ENCODE measurements at regions not wholly inside any gene's neighbourhood (a gene's known extent, or its start where the extent isn't known, plus 50 kb on each side); places are given as distances from the start of the nearest gene placed in this dataset.
"Not testable (repeated sequence)": the region's sequence is repeated elsewhere in the genome, so short reads cannot be mapped to it uniquely, and the experiment has no call there.

- no peak for DNase-seq (ENCODE audit: low spot score)
Measured at GRCh38 chr14:83825843-83826242, 1704.1 kb upstream of the FLRT2 start.

- no peak for DNase-seq (ENCODE audit: low spot score)
Measured at GRCh38 chr14:83826838-83827237, 1703.1 kb upstream of the FLRT2 start.

- no peak for DNase-seq (ENCODE audit: low spot score)
Measured at GRCh38 chr14:83827383-83827782, 1702.6 kb upstream of the FLRT2 start.

GRCh38 chr14:83828406-83828805 lies 1701.5 kb upstream of the FLRT2 start:
- no peak for DNase-seq (ENCODE audit: low spot score)

GRCh38 chr14:83830316-83830715 lies 1699.6 kb upstream of the FLRT2 start:
- no peak for DNase-seq (ENCODE audit: low spot score)

- DNase-seq (ENCODE audit: low spot score), result no peak
Measured at GRCh38 chr14:83838226-83838625, 1691.7 kb upstream of the FLRT2 start.

- DNase-seq (ENCODE audit: low spot score), result no peak
Measured at GRCh38 chr14:83842547-83842946, 1687.4 kb upstream of the FLRT2 start.

- no peak for DNase-seq (ENCODE audit: low spot score)
Measured at GRCh38 chr14:83847102-83847501, 1682.8 kb upstream of the FLRT2 start.

- DNase-seq (ENCODE audit: low spot score), result no peak
Measured at GRCh38 chr14:83850092-83850491, 1679.9 kb upstream of the FLRT2 start.

- DNase-seq (ENCODE audit: low spot score), result no peak
Measured at GRCh38 chr14:83856334-83856733, 1673.6 kb upstream of the FLRT2 start.

- DNase-seq (ENCODE audit: low spot score), result no peak
Measured at GRCh38 chr14:83860631-83861155, 1669.3 kb upstream of the FLRT2 start.

GRCh38 chr14:83863042-83863774 lies 1666.7 kb upstream of the FLRT2 start:
- no peak for DNase-seq (ENCODE audit: low spot score)

GRCh38 chr14:83864106-83864505 lies 1665.8 kb upstream of the FLRT2 start:
- DNase-seq (ENCODE audit: low spot score), result no peak

- DNase-seq (ENCODE audit: low spot score), result no peak
Measured at GRCh38 chr14:83867566-83868225, 1662.2 kb upstream of the FLRT2 start.

GRCh38 chr14:83870546-83871270 lies 1659.2 kb upstream of the FLRT2 start:
- DNase-seq (ENCODE audit: low spot score), result no peak

- no peak for DNase-seq (ENCODE audit: low spot score)
Measured at GRCh38 chr14:83873669-83874068, 1656.3 kb upstream of the FLRT2 start.

- no peak for DNase-seq (ENCODE audit: low spot score)
Measured at GRCh38 chr14:83874662-83875061, 1655.3 kb upstream of the FLRT2 start.

- no peak for DNase-seq (ENCODE audit: low spot score)
Measured at GRCh38 chr14:83883732-83884131, 1646.2 kb upstream of the FLRT2 start.

GRCh38 chr14:83885837-83886293 lies 1644.1 kb upstream of the FLRT2 start:
- no peak for DNase-seq (ENCODE audit: low spot score)

- DNase-seq (ENCODE audit: low spot score), result no peak
Measured at GRCh38 chr14:83887866-83888265, 1642.1 kb upstream of the FLRT2 start.

GRCh38 chr14:83893447-83893846 lies 1636.5 kb upstream of the FLRT2 start:
- no peak for DNase-seq (ENCODE audit: low spot score)

GRCh38 chr14:83894568-83894967 lies 1635.4 kb upstream of the FLRT2 start:
- DNase-seq (ENCODE audit: low spot score), result no peak

GRCh38 chr14:83898558-83898957 lies 1631.4 kb upstream of the FLRT2 start:
- not testable (repeated sequence) for DNase-seq (ENCODE audit: low spot score)
